Trophoblast cell (in vitro differentiated cells and primary cell): ENCODE measurements at regions not wholly inside any gene's neighbourhood (a gene's known extent, or its start where the extent isn't known, plus 50 kb on each side); places are given as distances from the start of the nearest gene placed in this dataset.

Experiments used
- DNase-seq, 2 donors: peaks; one replicate each; pipeline ENCODE4 v3.0.0-alpha.2; 2016
- H2AFZ ChIP-seq: 2 replicates; pipeline ENCODE4 v1.6.1; 2013; ENCODE audit warnings: low read length, moderate library complexity, mild to moderate bottlenecking; ENCODE audit not compliant: insufficient read depth, poor library complexity
- H2AK5ac ChIP-seq: 2 replicates; pipeline ENCODE4 v1.6.1; 2013; ENCODE audit warnings: mild to moderate bottlenecking, low read length
- H2BK120ac ChIP-seq: 2 replicates; pipeline ENCODE4 v1.6.1; 2013; ENCODE audit warnings: low read length, mild to moderate bottlenecking, moderate library complexity; ENCODE audit not compliant: insufficient read depth, poor library complexity
- H2BK12ac ChIP-seq: 2 replicates; pipeline ENCODE4 v1.6.1; 2013; ENCODE audit warnings: mild to moderate bottlenecking, low read length, moderate library complexity
- H2BK5ac ChIP-seq: 2 replicates; pipeline ENCODE4 v1.6.1; 2013; ENCODE audit warnings: low read length, low read depth, moderate library complexity, mild to moderate bottlenecking; ENCODE audit not compliant: poor library complexity
- H3K14ac ChIP-seq: 2 replicates; pipeline ENCODE4 v1.6.1; 2013; ENCODE audit warnings: mild to moderate bottlenecking, low read length
- H3K18ac ChIP-seq: 2 replicates; pipeline ENCODE4 v1.6.1; 2013; ENCODE audit warnings: mild to moderate bottlenecking, low read length
- H3K23ac ChIP-seq: 2 replicates; pipeline ENCODE4 v1.6.1; 2013; ENCODE audit warnings: low read length
- H3K27ac ChIP-seq: 2 replicates; pipeline ENCODE4 v1.5.1; 2013; ENCODE audit warnings: low read depth, mild to moderate bottlenecking, inconsistent platforms, low read length, moderate library complexity
- H3K27me3 ChIP-seq: 2 replicates; pipeline ENCODE4 v1.6.1; 2013; ENCODE audit warnings: inconsistent platforms, mild to moderate bottlenecking, low read length, moderate library complexity; ENCODE audit not compliant: insufficient read depth
- H3K36me3 ChIP-seq, 2 experiments: 1 replicate in 1 of 2; 2 replicates in 1 of 2; pipeline ENCODE4 v1.6.1; 2013; ENCODE audit warnings: low read length in 2 of 2, mild to moderate bottlenecking in 2 of 2, moderate library complexity in 1 of 2; ENCODE audit not compliant: insufficient read depth in 2 of 2, control insufficient read depth in 1 of 2
- H3K4ac ChIP-seq: 2 replicates; pipeline ENCODE4 v1.6.1; 2013; ENCODE audit warnings: low read depth, mild to moderate bottlenecking, low read length, moderate library complexity
- H3K4me1 ChIP-seq, 2 experiments: 1 replicate in 1 of 2; 2 replicates in 1 of 2; pipeline ENCODE4 v1.6.1; 2013; ENCODE audit warnings: low read length in 2 of 2, mild to moderate bottlenecking in 2 of 2, moderate library complexity in 1 of 2; ENCODE audit not compliant: insufficient read depth in 2 of 2, control insufficient read depth in 1 of 2
- H3K4me2 ChIP-seq: 2 replicates; pipeline ENCODE4 v1.6.1; 2013; ENCODE audit warnings: inconsistent platforms, mild to moderate bottlenecking, low read length, moderate library complexity
- H3K4me3 ChIP-seq: 2 replicates; pipeline ENCODE4 v1.5.1; 2013; ENCODE audit warnings: mild to moderate bottlenecking, low read depth, low read length, inconsistent platforms
- H3K79me1 ChIP-seq: one replicate; pipeline ENCODE4 v1.6.1; 2013; ENCODE audit warnings: low read length
- H3K79me2 ChIP-seq: 2 replicates; pipeline ENCODE4 v1.6.1; 2013; ENCODE audit warnings: low read length, mild to moderate bottlenecking; ENCODE audit not compliant: control insufficient read depth, insufficient read depth, poor library complexity
- H3K9ac ChIP-seq: 2 replicates; pipeline ENCODE4 v1.6.1; 2013; ENCODE audit warnings: mild to moderate bottlenecking, low read length
- H3K9me3 ChIP-seq: 2 replicates; pipeline ENCODE4 v1.6.1; 2013; ENCODE audit warnings: low read depth, mild to moderate bottlenecking, control low read depth, inconsistent platforms, low read length; ENCODE audit not compliant: insufficient read depth
- H4K12ac ChIP-seq: 2 replicates; pipeline ENCODE4 v1.6.1; 2013; ENCODE audit warnings: low read depth, mild to moderate bottlenecking, low read length, moderate library complexity
- H4K8ac ChIP-seq: 2 replicates; pipeline ENCODE4 v1.6.1; 2013; ENCODE audit warnings: low read depth, mild to moderate bottlenecking, low read length, moderate library complexity
- H4K91ac ChIP-seq: one replicate; pipeline ENCODE4 v1.6.1; 2013; ENCODE audit warnings: low read depth, mild to moderate bottlenecking, low read length, moderate library complexity
- WGBS: extraction: QIAGEN DNeasy Blood & Tissue Kit; methylation state at CpG from one replicate; pipeline ENCODE4 v1.1.7; 2013; ENCODE audit warnings: missing lambda C conversion rate; ENCODE audit not compliant: insufficient read length, insufficient coverage; ENCODE audit errors: extremely low coverage; 5-methylcytosine and 5-hydroxymethylcytosine counted together

- no peak overlapping the region for H3K4me3 ChIP-seq
- peaks cover 7 to 8% of the 10 kb centered on the region in 2 experiments for H3K4me1 ChIP-seq
- no peak overlapping the region for H2AK5ac ChIP-seq
- no peaks in the 10 kb centered on the region for H3K27me3 ChIP-seq
- WGBS, result no CpG with 5 or more reads among the region's 6 CpGs
- no peaks in the 10 kb centered on the region for H3K36me3 ChIP-seq
- H3K4ac ChIP-seq, result no peak overlapping the region
- no peaks in the 10 kb centered on the region for H3K79me2 ChIP-seq
- no peaks in the 10 kb centered on the region for H3K79me1 ChIP-seq
- H4K12ac ChIP-seq, result no peak overlapping the region
- peak; percentile 33 to 69 for DNase-seq
- H2AFZ ChIP-seq, result no peak overlapping the region
- H3K9ac ChIP-seq, result no peak overlapping the region
- no peak overlapping the region for H3K14ac ChIP-seq
- no peak overlapping the region for H4K8ac ChIP-seq
- no peak overlapping the region for H3K18ac ChIP-seq
- no peak overlapping the region for H2BK5ac ChIP-seq
- no peak overlapping the region for H3K27ac ChIP-seq
- H3K4me2 ChIP-seq, result peak overlapping the region; percentile 33
- H2BK12ac ChIP-seq, result no peak overlapping the region
- peaks cover 4% of the 10 kb centered on the region for H3K9me3 ChIP-seq
- no peak overlapping the region for H2BK120ac ChIP-seq
- H4K91ac ChIP-seq, result no peak overlapping the region
- H3K23ac ChIP-seq, result no peak overlapping the region
These were observed 120.5 kb upstream of the CHD6 start for GRCh38 chr20:41738604-41739206.

GRCh38 chr20:41735949-41736348, 117.8 kb upstream of the CHD6 start:
- Histone ChIP-seq H4K12ac (no peak overlapping the region), H3K79me1 (no peaks in the 10 kb centered on the region), H3K4me2 (no peak overlapping the region), H3K27me3 (no peaks in the 10 kb centered on the region), H3K4ac (no peak overlapping the region), H3K4me1 (peaks cover 7 to 8% of the 10 kb centered on the region in 2 experiments), H3K4me3 (no peak overlapping the region), H4K8ac (no peak overlapping the region), H3K14ac (no peak overlapping the region), H3K9me3 (peaks cover 4% of the 10 kb centered on the region), H2AFZ (no peak overlapping the region), H3K18ac (no peak overlapping the region), H2BK120ac (no peak overlapping the region), H2AK5ac (no peak overlapping the region), H4K91ac (no peak overlapping the region), H3K9ac (no peak overlapping the region), H3K23ac (no peak overlapping the region), H3K36me3 (no peaks in the 10 kb centered on the region), H2BK12ac (no peak overlapping the region), H3K79me2 (no peaks in the 10 kb centered on the region), H3K27ac (no peak overlapping the region), H2BK5ac (no peak overlapping the region)
- DNase-seq, result no peak
- no CpG with 5 or more reads among the region's 3 CpGs for WGBS

GRCh38 chr20:41734506-41734945, 116.3 kb upstream of the CHD6 start:
- Histone ChIP-seq H3K79me2 (no peaks in the 10 kb centered on the region), H3K4me3 (no peak overlapping the region), H3K9ac (no peak overlapping the region), H3K18ac (no peak overlapping the region), H3K4ac (no peak overlapping the region), H3K79me1 (no peaks in the 10 kb centered on the region), H4K12ac (no peak overlapping the region), H2AFZ (no peak overlapping the region), H2AK5ac (no peak overlapping the region), H3K23ac (no peak overlapping the region), H3K14ac (no peak overlapping the region), H2BK120ac (no peak overlapping the region), H3K36me3 (no peaks in the 10 kb centered on the region), H2BK12ac (no peak overlapping the region), H3K27ac (no peak overlapping the region), H3K27me3 (no peaks in the 10 kb centered on the region), H3K9me3 (peaks cover 4% of the 10 kb centered on the region), H4K8ac (no peak overlapping the region), H2BK5ac (no peak overlapping the region), H3K4me1 (peaks cover 4 to 6% of the 10 kb centered on the region in 2 experiments), H4K91ac (no peak overlapping the region), H3K4me2 (no peak overlapping the region)
- DNase-seq, result peak; percentile 10 to 73
- no CpG with 5 or more reads among the region's 5 CpGs for WGBS

GRCh38 chr20:41733151-41733550, 115.0 kb upstream of the CHD6 start:
- DNase-seq, result no peak
- H3K9me3 ChIP-seq, result peaks cover 4% of the 10 kb centered on the region
- H2AFZ ChIP-seq, result no peak overlapping the region
- H3K4ac ChIP-seq, result no peak overlapping the region
- H4K8ac ChIP-seq, result no peak overlapping the region
- H3K79me1 ChIP-seq, result no peaks in the 10 kb centered on the region
- no peak overlapping the region for H3K4me2 ChIP-seq
- H3K27me3 ChIP-seq, result no peaks in the 10 kb centered on the region
- H4K91ac ChIP-seq, result no peak overlapping the region
- no peak overlapping the region for H4K12ac ChIP-seq
- H2BK5ac ChIP-seq, result no peak overlapping the region
- H3K23ac ChIP-seq, result no peak overlapping the region
- no peak overlapping the region for H3K27ac ChIP-seq
- H3K36me3 ChIP-seq, result no peaks in the 10 kb centered on the region
- H2BK120ac ChIP-seq, result no peak overlapping the region
- no peak overlapping the region for H3K18ac ChIP-seq
- H2AK5ac ChIP-seq, result no peak overlapping the region
- WGBS, result no CpG with 5 or more reads among the region's 5 CpGs
- H3K4me1 ChIP-seq, result no peaks in the 10 kb centered on the region
- no peaks in the 10 kb centered on the region for H3K79me2 ChIP-seq
- H3K14ac ChIP-seq, result no peak overlapping the region
- no peak overlapping the region for H3K9ac ChIP-seq
- H2BK12ac ChIP-seq, result no peak overlapping the region
- no peak overlapping the region for H3K4me3 ChIP-seq
